Peyer's patch (tissue), 4 donors: ENCODE measurements at regions not wholly inside any gene's neighbourhood (a gene's known extent, or its start where the extent isn't known, plus 50 kb on each side); places are given as distances from the start of the nearest gene placed in this dataset.

Experiments
- DNase-seq, 3 donors: peaks; one replicate each; pipeline ENCODE4 v3.0.0-alpha.2; 2017 to 2019
- H3K27ac ChIP-seq, 4 donors: fragments of 200-600 bp; sonication (generic); one replicate each; pipeline ENCODE4 v1.5.1; 2016 to 2019
- H3K27me3 ChIP-seq, 2 donors: fragments of 200-600 bp; sonication (generic); one replicate each; pipeline ENCODE4 v1.5.1; 2019
- H3K36me3 ChIP-seq, 3 donors: fragments of 200-600 bp; sonication (generic); one replicate each; pipeline ENCODE4 v1.5.1; 2016 to 2019
- H3K4me1 ChIP-seq, 4 donors: fragments of 200-600 bp; sonication (generic); one replicate each; pipeline ENCODE4 v1.5.1; 2016 to 2019
- H3K4me3 ChIP-seq, 4 donors: fragments of 200-600 bp; sonication (generic); 1 replicate in 3 of 4; 2 replicates in 1 of 4; pipeline ENCODE4 v1.5.1; 2016 to 2019; ENCODE audit warnings: mild to moderate bottlenecking in 1 of 4
- H3K9me3 ChIP-seq, 4 donors: fragments of 200-600 bp; sonication (generic); one replicate each; pipeline ENCODE4 v1.5.1; 2016 to 2019; ENCODE audit warnings: mild to moderate bottlenecking in 1 of 4
- CTCF ChIP-seq, 6 experiments: fragments of 450-650 bp in 4 of 6; fragments of 200-600 bp in 2 of 6; sonication (generic) in 1 of 6; IDR thresholded peaks; one replicate each; pipeline ENCODE4 v1.5.1; 2017 to 2019; ENCODE audit warnings: antibody characterized with exemption in 6 of 6, mild to moderate bottlenecking in 3 of 6, moderate library complexity in 1 of 6
- POLR2A ChIP-seq, 2 donors: fragments of 450-650 bp; IDR thresholded peaks; one replicate each; pipeline ENCODE4 v1.5.1; 2017; ENCODE audit warnings: antibody characterized with exemption in 2 of 2, mild to moderate bottlenecking in 2 of 2, moderate library complexity in 2 of 2

GRCh38 chr17:74055508-74056160 is 147.8 kb upstream of the RPL38 start:
- Histone ChIP-seq H3K4me1 (no peaks in the 10 kb centered on the region), H3K36me3 (no peaks in the 10 kb centered on the region), H3K9me3 (no peaks in the 10 kb centered on the region), H3K27me3 (no peaks in the 10 kb centered on the region), H3K27ac (no peak overlapping the region), H3K4me3 (no peak overlapping the region)
- TF ChIP-seq POLR2A (IDR thresholded peaks at IDR 0.05) (no peak), CTCF (IDR thresholded peaks at IDR 0.05) (no peak)
- DNase-seq = no peak

GRCh38 chr17:74059479-74060240 is 143.8 kb upstream of the RPL38 start:
- no peaks in the 10 kb centered on the region for H3K27me3 ChIP-seq
- no peak overlapping the region for H3K27ac ChIP-seq
- no peaks in the 10 kb centered on the region for H3K36me3 ChIP-seq
- no peaks in the 10 kb centered on the region for H3K4me1 ChIP-seq
- no peak overlapping the region for H3K4me3 ChIP-seq
- H3K9me3 ChIP-seq = no peaks in the 10 kb centered on the region
- no peak for DNase-seq
- no peak for TF ChIP-seq CTCF (IDR thresholded peaks at IDR 0.05)
- TF ChIP-seq POLR2A (IDR thresholded peaks at IDR 0.05) = no peak

- H3K36me3 ChIP-seq = no peaks in the 10 kb centered on the region
- H3K27me3 ChIP-seq = no peaks in the 10 kb centered on the region
- DNase-seq = no peak
- TF ChIP-seq POLR2A (IDR thresholded peaks at IDR 0.05) (no peak), CTCF (IDR thresholded peaks at IDR 0.05) (no peak)
- no peak overlapping the region for H3K4me3 ChIP-seq
- H3K27ac ChIP-seq = no peak overlapping the region
- H3K9me3 ChIP-seq = no peaks in the 10 kb centered on the region
- no peaks in the 10 kb centered on the region for H3K4me1 ChIP-seq
These were observed 141.7 kb upstream of the RPL38 start for GRCh38 chr17:74061758-74062157.

GRCh38 chr17:74062234-74062633 is 141.2 kb upstream of the RPL38 start:
- H3K27me3 ChIP-seq = no peaks in the 10 kb centered on the region
- no peak for TF ChIP-seq POLR2A (IDR thresholded peaks at IDR 0.05)
- TF ChIP-seq CTCF (IDR thresholded peaks at IDR 0.05) = no peak
- no peak for DNase-seq
- H3K4me3 ChIP-seq = no peak overlapping the region
- H3K36me3 ChIP-seq = no peaks in the 10 kb centered on the region
- H3K9me3 ChIP-seq = no peaks in the 10 kb centered on the region
- H3K27ac ChIP-seq = no peak overlapping the region
- H3K4me1 ChIP-seq = no peaks in the 10 kb centered on the region

- H3K9me3 ChIP-seq = no peaks in the 10 kb centered on the region
- H3K27me3 ChIP-seq = no peaks in the 10 kb centered on the region
These were observed 140.0 kb upstream of the RPL38 start for GRCh38 chr17:74063439-74063838.

More at GRCh38 chr17:74063439-74063838, 140.0 kb upstream of the RPL38 start:
- no peak for DNase-seq
- Histone ChIP-seq H3K27ac (no peak overlapping the region), H3K4me3 (no peak overlapping the region), H3K4me1 (no peaks in the 10 kb centered on the region), H3K36me3 (no peaks in the 10 kb centered on the region)
- TF ChIP-seq CTCF (IDR thresholded peaks at IDR 0.05) (no peak), POLR2A (IDR thresholded peaks at IDR 0.05) (no peak)
